Peyer's patch (tissue), 4 donors: ENCODE measurements at regions not wholly inside any gene's neighbourhood (a gene's known extent, or its start where the extent isn't known, plus 50 kb on each side); places are given as distances from the start of the nearest gene placed in this dataset.

Experiments
- DNase-seq, 3 donors: peaks; one replicate each; pipeline ENCODE4 v3.0.0-alpha.2; 2017 to 2019
- H3K27ac ChIP-seq, 4 donors: fragments of 200-600 bp; sonication (generic); one replicate each; pipeline ENCODE4 v1.5.1; 2016 to 2019
- H3K27me3 ChIP-seq, 2 donors: fragments of 200-600 bp; sonication (generic); one replicate each; pipeline ENCODE4 v1.5.1; 2019
- H3K36me3 ChIP-seq, 3 donors: fragments of 200-600 bp; sonication (generic); one replicate each; pipeline ENCODE4 v1.5.1; 2016 to 2019
- H3K4me1 ChIP-seq, 4 donors: fragments of 200-600 bp; sonication (generic); one replicate each; pipeline ENCODE4 v1.5.1; 2016 to 2019
- H3K4me3 ChIP-seq, 4 donors: fragments of 200-600 bp; sonication (generic); 1 replicate in 3 of 4; 2 replicates in 1 of 4; pipeline ENCODE4 v1.5.1; 2016 to 2019; ENCODE audit warnings: mild to moderate bottlenecking in 1 of 4
- H3K9me3 ChIP-seq, 4 donors: fragments of 200-600 bp; sonication (generic); one replicate each; pipeline ENCODE4 v1.5.1; 2016 to 2019; ENCODE audit warnings: mild to moderate bottlenecking in 1 of 4
- CTCF ChIP-seq, 6 experiments: fragments of 450-650 bp in 4 of 6; fragments of 200-600 bp in 2 of 6; sonication (generic) in 1 of 6; IDR thresholded peaks; one replicate each; pipeline ENCODE4 v1.5.1; 2017 to 2019; ENCODE audit warnings: antibody characterized with exemption in 6 of 6, mild to moderate bottlenecking in 3 of 6, moderate library complexity in 1 of 6
- POLR2A ChIP-seq, 2 donors: fragments of 450-650 bp; IDR thresholded peaks; one replicate each; pipeline ENCODE4 v1.5.1; 2017; ENCODE audit warnings: antibody characterized with exemption in 2 of 2, mild to moderate bottlenecking in 2 of 2, moderate library complexity in 2 of 2

- no peaks in the 10 kb centered on the region for H3K9me3 ChIP-seq
- no peak overlapping the region for H3K4me3 ChIP-seq
- H3K36me3 ChIP-seq, result no peaks in the 10 kb centered on the region
- no peaks in the 10 kb centered on the region for H3K27me3 ChIP-seq
- no peak for TF ChIP-seq CTCF (IDR thresholded peaks at IDR 0.05)
- no peak for TF ChIP-seq POLR2A (IDR thresholded peaks at IDR 0.05)
- H3K27ac ChIP-seq, result no peak overlapping the region
- no peak for DNase-seq
- no peaks in the 10 kb centered on the region for H3K4me1 ChIP-seq
Observed at GRCh38 chr3:72299823-72300222, 514.9 kb upstream of the PROK2 start.

- Histone ChIP-seq H3K9me3 (no peaks in the 10 kb centered on the region), H3K27ac (peak overlapping the region in 1 of 4 donors; percentile 12), H3K4me1 (no peaks in the 10 kb centered on the region), H3K36me3 (no peaks in the 10 kb centered on the region), H3K27me3 (no peaks in the 10 kb centered on the region), H3K4me3 (no peak overlapping the region)
- TF ChIP-seq POLR2A (IDR thresholded peaks at IDR 0.05), result no peak
- no peak for TF ChIP-seq CTCF (IDR thresholded peaks at IDR 0.05)
- DNase-seq, result no peak
Observed at GRCh38 chr3:72299321-72299802, 514.4 kb upstream of the PROK2 start.

- TF ChIP-seq POLR2A (IDR thresholded peaks at IDR 0.05), result no peak
- no peaks in the 10 kb centered on the region for H3K9me3 ChIP-seq
- no peaks in the 10 kb centered on the region for H3K27me3 ChIP-seq
- no peak overlapping the region for H3K4me3 ChIP-seq
- H3K27ac ChIP-seq, result peak overlapping the region in 2 of 4 donors; percentile 12 to 13
- no peaks in the 10 kb centered on the region for H3K36me3 ChIP-seq
- no peaks in the 10 kb centered on the region for H3K4me1 ChIP-seq
- DNase-seq, result no peak
Observed at GRCh38 chr3:72298201-72299152, 513.5 kb upstream of the PROK2 start.

GRCh38 chr3:72297481-72297880 lies 512.5 kb upstream of the PROK2 start:
- Histone ChIP-seq H3K36me3 (no peaks in the 10 kb centered on the region), H3K9me3 (no peaks in the 10 kb centered on the region), H3K4me3 (no peak overlapping the region), H3K27ac (peak overlapping the region in 1 of 4 donors; percentile 71), H3K4me1 (no peaks in the 10 kb centered on the region), H3K27me3 (no peaks in the 10 kb centered on the region)
- TF ChIP-seq POLR2A (IDR thresholded peaks at IDR 0.05), result no peak
- no peak for TF ChIP-seq CTCF (IDR thresholded peaks at IDR 0.05)
- DNase-seq, result no peak

GRCh38 chr3:72296477-72297111 lies 511.6 kb upstream of the PROK2 start:
- DNase-seq, result no peak
- Histone ChIP-seq H3K4me1 (no peaks in the 10 kb centered on the region), H3K4me3 (no peak overlapping the region), H3K9me3 (no peaks in the 10 kb centered on the region), H3K27me3 (no peaks in the 10 kb centered on the region), H3K27ac (peak overlapping the region in 2 of 4 donors; percentile 2 to 71), H3K36me3 (no peaks in the 10 kb centered on the region)
- TF ChIP-seq CTCF (IDR thresholded peaks at IDR 0.05), result no peak
- TF ChIP-seq POLR2A (IDR thresholded peaks at IDR 0.05), result no peak

- Histone ChIP-seq H3K27me3 (no peaks in the 10 kb centered on the region), H3K4me3 (no peak overlapping the region), H3K36me3 (no peaks in the 10 kb centered on the region), H3K9me3 (no peaks in the 10 kb centered on the region), H3K4me1 (no peaks in the 10 kb centered on the region), H3K27ac (peak overlapping the region in 2 of 4 donors; percentile 2 to 71)
- no peak for TF ChIP-seq CTCF (IDR thresholded peaks at IDR 0.05)
- no peak for TF ChIP-seq POLR2A (IDR thresholded peaks at IDR 0.05)
- DNase-seq, result no peak
Observed at GRCh38 chr3:72295962-72296450, 511.1 kb upstream of the PROK2 start.
